HEK293 (cell line): ENCODE measurements at regions not wholly inside any gene's neighbourhood (a gene's known extent, or its start where the extent isn't known, plus 50 kb on each side); places are given as distances from the start of the nearest gene placed in this dataset.

Experiments used
- CTCF ChIP-seq: fragments of 450-650 bp; formaldehyde crosslinking; IDR thresholded peaks from 2 replicates; pipeline ENCODE4 v1.5.1; 2016; ENCODE audit warnings: missing biosample characterization, missing genetic modification characterization
- PRDM10 ChIP-seq: fragments of 450-650 bp; formaldehyde crosslinking; IDR thresholded peaks from 2 replicates; pipeline ENCODE4 v1.5.1; 2016; ENCODE audit warnings: missing biosample characterization, missing genetic modification characterization
- PRDM4 ChIP-seq: fragments of 450-650 bp; formaldehyde crosslinking; IDR thresholded peaks from 2 replicates; pipeline ENCODE4 v1.5.1; 2017; ENCODE audit warnings: missing biosample characterization, missing genetic modification characterization
- REST ChIP-seq: fragments of 450-650 bp; formaldehyde crosslinking; IDR thresholded peaks from 2 replicates; pipeline ENCODE4 v1.5.1; 2016; ENCODE audit warnings: missing biosample characterization, missing genetic modification characterization
- ZBTB17 ChIP-seq: fragments of 450-650 bp; formaldehyde crosslinking; IDR thresholded peaks from 2 replicates; pipeline ENCODE4 v1.5.1; 2016; ENCODE audit warnings: missing biosample characterization, missing genetic modification characterization
- ZNF169 ChIP-seq: fragments of 450-650 bp; formaldehyde crosslinking; IDR thresholded peaks from 2 replicates; pipeline ENCODE4 v1.5.1; 2016; ENCODE audit warnings: missing biosample characterization, missing genetic modification characterization
- ZNF350 ChIP-seq: fragments of 450-650 bp; formaldehyde crosslinking; IDR thresholded peaks from 2 replicates; pipeline ENCODE4 v1.5.0; 2017; ENCODE audit warnings: missing biosample characterization, mild to moderate bottlenecking, missing genetic modification characterization
- ZNF513 ChIP-seq: fragments of 450-650 bp; IDR thresholded peaks from 2 replicates; pipeline ENCODE4 v1.5.1; 2018; ENCODE audit warnings: missing biosample characterization, missing genetic modification characterization
- ZNF561 ChIP-seq: fragments of 450-650 bp; IDR thresholded peaks from 2 replicates; pipeline ENCODE4 v1.5.1; 2018; ENCODE audit warnings: missing biosample characterization, missing genetic modification characterization, borderline replicate concordance

- TF ChIP-seq PRDM4 (tag by site-specific recombination) (no peak), CTCF (tag by site-specific recombination) (no peak), ZBTB17 (tag by site-specific recombination) (no peak), REST (no peak), ZNF350 (tag by site-specific recombination) (no peak), ZNF513 (tag by site-specific recombination) (no peak), PRDM10 (tag by site-specific recombination) (no peak), ZNF169 (tag by site-specific recombination) (no peak), ZNF561 (tag by site-specific recombination) (no peak)
Measured at GRCh38 chr21:19566975-19567374, 1163.4 kb upstream of the TMPRSS15 start.
